IPS-NIHi7 (cell line): ENCODE measurements at regions not wholly inside any gene's neighbourhood (a gene's known extent, or its start where the extent isn't known, plus 50 kb on each side); places are given as distances from the start of the nearest gene placed in this dataset.
A peak's percentile ranks its signal among the peaks of the same experiment; 100 is the strongest.

Experiments
- DNase-seq: peaks from one replicate; pipeline ENCODE4 v3.0.0; 2012; ENCODE audit warnings: mixed read lengths; ENCODE audit errors: extremely low spot score

DNA sequence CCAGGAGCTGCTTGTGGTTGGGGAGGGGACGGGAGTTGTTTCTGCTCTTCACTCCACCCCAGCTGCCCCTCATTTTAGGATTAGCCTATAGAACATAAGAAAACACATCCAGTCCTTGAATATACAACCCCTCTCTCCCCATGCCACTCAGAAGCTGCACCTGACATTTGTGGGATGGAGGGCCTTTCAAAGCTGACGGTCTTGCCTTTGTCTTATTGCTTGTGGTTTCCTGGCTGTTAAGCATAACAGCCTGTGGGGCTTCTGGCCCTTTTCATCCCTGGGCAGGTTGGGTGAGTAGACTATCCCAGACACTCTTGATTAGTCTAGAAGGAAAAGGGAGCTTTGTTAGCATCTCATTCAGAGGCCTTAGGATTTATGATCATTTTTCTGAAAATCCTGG is 407.6 kb upstream of the BOD1L1 start:
- DNase-seq: no peak

DNA sequence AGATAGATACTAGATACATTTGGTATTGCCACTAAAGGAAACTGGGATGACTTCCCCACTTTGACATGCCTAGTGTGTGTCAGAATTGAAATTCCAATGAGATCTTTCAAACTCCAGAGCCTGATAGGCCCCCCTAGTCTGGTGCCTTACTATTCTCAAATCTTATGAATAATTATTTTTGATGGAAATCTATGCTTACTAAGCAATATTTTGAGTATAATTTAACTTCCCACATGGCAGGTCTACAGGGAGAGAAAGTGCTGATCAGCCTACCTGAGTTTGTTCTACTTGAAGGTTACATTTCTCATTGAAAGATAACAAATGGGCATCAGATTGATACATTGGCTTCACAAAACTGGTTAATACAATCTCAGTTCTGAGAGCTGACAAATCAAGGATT is 415.7 kb upstream of the BOD1L1 start:
- DNase-seq: no peak

DNA sequence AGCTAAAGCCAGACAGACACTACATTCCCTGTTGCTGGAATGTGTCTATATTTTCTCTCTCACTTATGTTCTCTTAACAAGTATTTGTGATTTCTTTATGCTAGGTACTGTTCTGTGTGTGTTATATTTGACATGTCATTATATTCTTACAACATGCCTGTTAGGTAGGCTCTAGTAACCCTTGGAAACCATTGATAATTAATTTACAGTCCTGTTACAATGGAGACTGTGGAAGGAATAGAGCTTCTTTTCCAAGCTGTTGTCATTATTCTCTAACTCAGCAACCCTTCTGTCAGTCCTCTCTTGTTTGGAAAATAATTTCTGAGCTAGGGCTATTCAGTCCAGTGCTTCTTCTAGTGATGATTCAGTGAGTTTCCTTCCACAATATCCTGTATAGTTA is 419.1 kb upstream of the BOD1L1 start:
- no peak for DNase-seq

DNA sequence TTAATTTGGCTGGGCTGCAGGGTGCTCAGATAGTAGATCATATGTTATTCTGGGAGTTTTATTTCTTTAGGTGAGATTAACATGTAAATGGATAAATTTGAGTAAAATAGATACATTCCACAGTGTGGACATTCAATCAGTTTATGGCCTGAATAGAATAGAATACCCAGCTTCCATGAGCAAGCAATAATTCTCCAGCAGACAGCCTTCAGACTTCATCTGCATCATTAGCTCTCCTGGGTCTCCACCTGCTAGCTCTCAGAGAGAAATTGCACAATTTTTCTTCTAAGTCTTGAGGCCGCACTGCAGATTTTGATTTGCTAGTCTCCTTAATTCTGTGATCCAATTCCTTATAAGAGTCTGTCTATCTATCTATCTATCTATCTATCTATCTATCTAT is 420.3 kb upstream of the BOD1L1 start:
- no peak for DNase-seq

DNA sequence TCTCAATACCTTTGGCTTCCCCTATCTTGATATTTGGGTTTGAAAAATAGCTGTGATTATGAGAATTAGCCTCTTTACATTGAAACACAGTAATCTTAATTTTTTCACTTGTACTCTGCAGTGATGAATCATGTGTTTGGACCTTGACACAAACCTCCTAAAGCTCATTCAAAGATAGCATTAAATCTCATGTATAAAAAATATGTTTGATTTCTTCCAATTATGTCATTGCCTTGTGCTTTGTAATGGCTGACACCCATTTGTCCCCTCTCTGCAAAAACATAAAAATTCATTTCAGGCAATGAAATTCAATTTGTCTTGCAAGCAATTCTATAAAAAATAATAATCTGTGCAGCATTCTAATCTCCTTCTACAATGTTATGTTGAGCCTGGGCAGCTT is 422.4 kb upstream of the BOD1L1 start:
- DNase-seq: no peak

DNA sequence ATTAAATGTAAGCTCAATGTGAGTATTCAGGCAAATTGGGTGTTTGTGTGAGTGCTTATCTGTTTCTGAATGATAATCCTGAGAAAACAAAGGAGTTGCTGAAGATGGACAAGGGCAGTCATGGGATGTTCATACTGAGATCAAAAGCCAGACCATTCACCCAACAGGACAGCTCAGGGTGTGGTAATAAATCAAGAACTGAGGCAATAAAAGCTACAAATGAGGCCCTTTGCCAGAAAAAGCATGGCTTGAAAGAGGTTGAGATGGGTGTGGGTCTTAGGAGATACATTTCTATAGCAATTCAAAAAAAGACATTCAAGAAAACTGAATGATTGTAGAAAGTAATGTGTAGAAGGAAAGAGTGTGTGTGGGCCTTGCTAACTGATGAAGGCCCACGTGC is 425.8 kb upstream of the BOD1L1 start:
- DNase-seq: no peak

DNA sequence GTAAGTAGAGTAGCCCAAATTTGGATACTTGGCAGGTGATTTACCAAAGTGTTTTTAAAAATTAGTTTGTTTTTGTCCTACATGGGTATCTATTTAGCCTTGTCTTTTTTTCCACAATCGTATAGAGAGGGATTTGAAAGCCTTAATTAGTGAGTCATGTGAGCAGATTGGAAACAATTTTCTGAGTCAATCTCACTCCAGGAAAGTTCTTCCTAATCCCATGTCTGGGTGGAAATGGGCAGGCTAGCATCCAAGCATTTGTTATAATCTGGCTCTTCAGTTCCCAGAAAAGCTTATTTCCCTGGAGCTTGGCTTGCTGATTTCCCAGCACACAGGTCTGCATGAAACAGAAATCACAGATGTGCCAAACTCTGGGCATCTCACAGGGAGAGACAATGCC is 426.9 kb upstream of the BOD1L1 start:
- DNase-seq: no peak

DNA sequence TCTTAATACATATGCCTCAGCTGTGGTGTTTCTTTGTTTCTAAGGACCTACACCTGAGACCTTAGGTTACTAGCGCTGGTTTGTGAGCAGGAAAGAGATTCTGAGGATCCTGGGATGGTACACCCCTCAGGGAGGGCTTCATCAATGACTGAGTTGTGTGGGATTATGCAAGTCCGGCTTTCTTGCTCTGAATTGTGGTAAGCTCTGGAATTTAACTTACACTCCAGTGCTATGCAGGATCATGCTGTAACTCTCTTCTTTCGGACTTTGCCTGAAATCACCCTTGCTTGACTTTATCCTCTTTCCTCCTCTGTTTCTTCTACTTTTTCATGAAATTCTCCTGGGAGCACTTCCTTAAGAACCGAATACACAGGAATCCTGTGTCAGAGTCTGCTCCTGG is 431.5 kb upstream of the BOD1L1 start:
- DNase-seq: no peak

DNA sequence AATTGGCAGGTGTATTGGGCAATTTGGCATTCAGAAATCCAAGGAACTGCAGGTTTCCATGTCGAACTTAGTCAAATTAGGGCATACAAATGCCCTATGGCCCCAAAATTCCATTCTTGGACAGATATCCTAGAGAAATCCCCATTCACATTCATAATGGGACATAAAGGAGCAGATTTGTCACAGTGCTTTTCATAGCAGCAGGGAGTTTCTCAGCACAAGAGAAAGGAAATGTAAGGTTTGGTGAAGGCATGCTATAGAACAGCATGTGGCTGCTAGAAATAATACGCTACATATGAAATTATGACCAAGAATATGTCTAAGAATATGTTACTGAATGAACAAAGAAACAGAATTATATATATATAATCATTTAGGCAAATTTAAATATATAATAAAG is 437.5 kb upstream of the BOD1L1 start:
- no peak for DNase-seq

DNA sequence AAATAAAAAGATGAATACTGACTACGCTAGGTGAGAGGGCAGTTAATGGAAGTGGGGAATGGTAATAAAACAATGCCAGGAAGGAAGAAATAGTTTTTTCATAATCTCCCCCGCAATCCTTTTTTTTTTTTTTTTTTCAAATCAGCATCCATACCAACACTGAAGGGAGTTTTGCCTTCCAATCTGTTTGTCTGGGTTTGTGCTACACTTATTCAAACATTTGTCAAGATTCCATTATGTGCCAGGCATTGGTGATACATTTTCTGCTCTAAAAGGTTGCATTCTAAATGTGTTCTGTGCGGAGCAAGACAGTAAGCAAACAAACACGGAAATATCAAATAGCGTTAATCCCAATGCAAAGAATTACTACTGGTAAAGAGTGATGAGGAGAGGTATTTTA is 437.9 kb upstream of the BOD1L1 start:
- no peak for DNase-seq

DNA sequence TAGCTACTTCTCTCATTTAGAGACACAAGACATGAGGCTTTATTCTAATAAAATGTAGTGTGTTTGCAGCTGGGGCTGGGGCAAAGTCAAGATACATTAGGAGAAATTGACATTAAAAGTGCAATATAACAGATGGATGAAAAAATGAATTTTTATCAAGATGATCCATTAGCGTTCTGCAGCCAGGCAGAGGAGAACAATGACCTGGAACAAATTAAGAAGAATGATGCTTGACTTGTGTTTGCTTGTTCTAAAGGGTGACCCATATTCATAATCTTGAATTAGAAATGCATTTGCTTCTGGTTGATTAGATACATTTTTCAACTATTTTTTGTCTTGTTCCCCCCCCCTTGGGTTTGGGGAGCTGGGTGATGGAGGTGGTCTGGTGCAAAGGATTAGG is 439.5 kb upstream of the BOD1L1 start:
- DNase-seq: no peak

DNA sequence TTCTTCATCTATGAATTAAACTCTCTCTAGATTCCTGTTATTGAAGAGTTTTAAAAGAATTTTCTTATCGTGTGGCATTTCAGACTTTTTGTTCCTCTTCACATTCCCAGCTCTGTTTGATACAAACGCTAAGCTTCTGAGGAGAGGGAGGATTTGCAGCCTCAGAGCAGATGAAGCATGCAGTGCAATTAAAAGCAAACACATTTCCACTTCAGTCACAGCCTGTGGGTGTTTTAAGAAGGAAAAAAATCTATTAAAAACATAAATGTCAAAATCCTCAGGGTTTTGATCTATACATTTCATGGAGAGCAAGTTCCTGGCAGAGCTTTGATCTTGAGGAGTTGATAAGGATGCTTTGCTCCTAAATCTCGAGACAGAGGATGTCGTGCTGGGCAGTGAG is 442.4 kb upstream of the BOD1L1 start:
- no peak for DNase-seq

DNA sequence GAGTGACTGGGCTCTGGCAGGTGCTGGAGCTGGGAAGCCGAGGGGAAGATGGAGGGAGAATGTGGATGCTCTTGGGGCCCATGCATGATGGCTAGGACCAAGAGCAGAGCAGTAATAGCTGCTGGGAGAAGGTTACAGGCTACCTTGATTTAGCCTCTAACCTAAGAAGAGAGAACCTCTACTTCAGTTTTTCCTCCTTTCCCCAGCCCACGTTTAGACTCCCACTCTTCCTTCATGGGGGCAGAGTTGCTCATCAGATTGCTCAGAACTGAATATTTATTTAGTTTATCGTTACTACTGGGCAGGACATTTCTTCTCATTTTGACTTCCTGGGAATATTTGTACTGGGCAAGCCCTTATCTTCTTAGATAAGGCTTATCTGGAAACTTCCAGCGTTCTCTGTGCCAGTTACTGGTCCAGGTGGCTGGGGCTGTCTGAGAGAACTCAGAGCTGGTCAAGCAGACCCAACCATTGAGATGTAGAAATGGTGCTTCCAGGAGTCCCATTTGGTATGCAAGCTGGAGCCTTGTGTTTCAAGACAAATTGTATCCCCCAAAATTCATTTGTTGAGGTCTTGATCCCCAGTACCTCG is 442.9 kb upstream of the BOD1L1 start:
- no peak for DNase-seq

DNA sequence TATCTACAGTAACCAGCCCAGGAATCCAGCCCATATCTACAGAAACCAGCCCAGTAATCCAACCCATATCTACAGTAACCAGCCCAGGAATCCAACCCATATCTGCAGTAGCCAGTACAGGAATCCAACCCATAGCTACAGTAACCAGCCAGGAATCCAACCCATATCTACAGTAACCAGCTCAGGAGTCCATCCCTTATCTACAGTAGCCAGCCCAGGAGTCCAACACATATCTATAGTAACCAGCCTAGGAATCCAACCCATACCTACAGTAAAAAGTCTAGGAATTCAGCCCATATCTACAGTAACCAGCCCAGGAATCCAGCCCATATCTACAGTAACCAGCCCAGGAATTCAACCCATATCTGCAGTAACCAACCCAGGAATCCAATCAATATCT is 445.0 kb upstream of the BOD1L1 start:
- DNase-seq: no peak

DNA sequence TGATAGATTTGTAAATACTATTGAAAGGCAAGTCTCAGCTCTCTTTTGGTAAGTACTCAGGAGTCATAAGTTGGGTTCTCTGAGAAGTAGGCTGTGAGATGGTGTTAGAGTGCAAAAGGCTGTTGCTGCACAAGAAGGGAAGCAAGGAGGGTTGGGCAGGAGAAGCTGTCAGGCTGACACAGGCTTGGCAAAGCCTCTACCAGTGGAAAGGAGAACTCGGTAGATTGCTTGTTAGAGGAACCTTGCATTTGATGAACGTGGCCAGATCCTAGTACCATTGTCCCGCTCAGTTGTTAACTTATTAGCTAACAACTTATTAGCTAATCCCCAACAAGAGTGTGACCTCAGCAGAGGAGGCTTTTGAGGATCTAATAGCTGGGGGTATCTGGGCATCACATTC is 449.3 kb upstream of the BOD1L1 start:
- no peak for DNase-seq

DNA sequence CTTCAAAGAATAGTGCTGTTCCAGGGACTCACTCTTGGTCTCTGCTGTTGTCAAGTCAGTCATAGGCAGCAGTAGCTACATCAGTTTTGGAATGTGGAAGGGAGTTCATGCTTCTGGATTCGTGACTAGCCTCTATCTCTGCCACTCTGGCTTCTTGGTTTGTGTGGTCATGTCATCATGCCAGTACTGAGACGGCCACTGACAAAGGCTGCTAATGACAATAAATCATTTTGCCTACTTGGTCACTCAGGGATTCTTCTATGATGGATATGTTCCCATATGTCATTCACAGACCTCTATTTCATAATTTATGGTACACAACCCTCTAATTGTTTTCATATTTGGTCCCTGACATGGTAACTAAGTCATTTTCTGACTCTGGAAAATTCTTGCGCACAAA is 450.8 kb upstream of the BOD1L1 start:
- DNase-seq: no peak

DNA sequence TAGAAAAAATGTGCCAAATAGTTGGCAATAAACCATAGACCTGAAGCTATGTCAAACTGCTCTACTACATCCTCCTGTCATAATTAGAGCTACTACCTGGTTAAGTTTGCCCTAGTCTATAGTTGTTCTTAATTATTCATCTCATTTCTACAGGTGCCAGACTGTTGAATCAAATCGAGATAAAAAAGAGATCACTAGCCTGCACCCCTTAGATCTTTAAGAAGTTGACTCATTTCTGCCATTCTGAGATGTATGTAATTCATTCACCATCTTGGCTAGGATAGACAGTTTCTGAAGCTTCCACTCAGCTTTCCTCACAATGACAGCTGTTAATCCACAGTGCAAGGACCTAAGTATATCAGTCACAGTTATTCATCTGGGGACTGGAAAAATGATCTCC is 452.1 kb upstream of the BOD1L1 start:
- DNase-seq: no peak

DNA sequence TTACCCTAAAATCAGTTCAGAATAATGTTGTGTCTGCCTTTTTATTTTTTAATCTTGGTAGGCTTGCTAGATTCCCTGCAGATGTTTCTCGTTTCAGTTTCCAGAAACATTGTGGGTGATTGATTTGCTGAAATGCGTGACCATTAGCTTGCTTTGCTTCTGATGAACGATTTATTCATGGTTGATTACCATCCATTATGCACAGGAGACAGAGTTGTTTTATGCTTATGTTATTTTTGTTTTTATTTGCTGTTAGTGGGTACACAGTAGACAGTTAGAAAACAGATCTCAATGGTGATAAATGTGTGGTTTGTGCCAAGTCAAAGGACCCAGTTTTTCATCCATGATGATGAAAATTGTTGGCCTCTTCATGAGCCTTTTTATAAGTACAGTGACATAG is 455.6 kb upstream of the BOD1L1 start:
- DNase-seq: no peak

DNA sequence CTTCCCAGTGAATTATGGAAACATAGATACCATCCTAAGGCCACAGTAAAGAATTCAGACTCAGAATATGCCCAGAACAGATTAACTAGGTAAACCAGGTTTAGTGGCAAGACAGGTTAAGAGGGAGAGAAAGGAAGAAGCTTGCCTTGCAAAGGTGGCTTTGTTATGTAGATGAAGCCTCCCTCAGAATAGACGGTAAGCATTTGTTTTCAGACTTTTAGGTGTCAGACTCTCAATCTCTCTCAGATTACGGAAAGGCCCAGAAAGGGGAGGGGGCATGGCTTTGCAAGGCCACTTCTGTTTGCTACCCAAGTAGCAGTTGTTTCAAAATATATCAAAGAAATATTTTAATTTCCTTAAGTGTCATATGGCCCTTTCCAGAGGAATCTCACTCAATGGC is 457.1 kb upstream of the BOD1L1 start:
- peak; percentile 36 for DNase-seq

DNA sequence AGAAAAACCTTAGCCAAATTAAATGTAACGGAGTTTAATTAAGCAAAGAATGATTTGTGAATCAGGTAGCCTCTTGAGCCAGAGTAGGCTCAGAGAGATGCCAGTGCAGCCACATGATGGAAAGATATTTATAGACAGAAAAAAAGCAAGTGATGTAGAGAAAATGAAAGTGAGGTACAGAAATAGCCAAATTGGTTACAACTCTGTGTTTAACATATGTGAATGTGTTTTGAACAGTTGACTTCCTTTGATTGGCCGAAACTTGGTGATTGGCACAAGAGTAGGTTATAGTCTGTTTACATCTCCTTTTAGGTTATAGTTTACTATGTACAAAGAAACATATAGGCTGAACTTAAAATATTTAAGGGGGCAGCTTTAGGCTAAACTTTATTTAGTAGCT is 459.9 kb upstream of the BOD1L1 start:
- DNase-seq: no peak

DNA sequence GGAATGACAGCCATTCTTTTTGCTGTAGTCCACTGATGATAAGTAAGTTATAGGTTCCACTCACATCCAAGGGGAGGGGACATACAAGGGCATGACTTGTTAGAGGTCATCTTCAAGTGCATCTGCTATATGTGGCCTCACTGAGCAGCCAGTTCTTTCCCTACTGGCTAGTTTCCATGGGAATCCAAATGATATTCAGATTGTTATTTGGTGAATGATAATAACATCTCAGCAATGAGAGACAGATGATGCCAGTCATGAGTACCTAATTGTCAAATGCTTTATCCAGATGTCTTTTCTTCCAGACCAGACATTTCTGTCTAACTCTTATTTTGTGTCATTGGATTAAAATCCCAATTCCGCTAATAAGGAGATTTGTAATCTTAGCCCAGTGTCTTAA is 460.4 kb upstream of the BOD1L1 start:
- DNase-seq: no peak

DNA sequence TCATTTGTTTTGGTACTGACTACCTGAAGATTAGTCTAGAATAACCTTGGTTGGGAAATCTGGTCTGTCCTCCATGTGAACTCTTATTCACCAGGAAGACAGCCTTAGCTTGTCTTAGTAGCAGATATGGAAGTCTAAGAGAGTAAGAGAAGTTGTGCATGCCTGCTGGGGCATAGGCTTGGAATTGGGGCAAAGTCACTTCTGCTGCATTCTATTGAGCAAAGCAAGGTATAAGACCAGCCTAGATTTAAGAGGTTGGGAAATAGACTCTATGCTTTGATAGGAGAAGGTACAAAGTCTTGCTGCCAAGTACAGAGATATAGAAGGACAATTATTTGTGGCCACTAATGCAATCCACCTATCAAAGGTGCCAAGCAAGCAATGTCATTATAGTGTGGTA is 464.0 kb upstream of the BOD1L1 start:
- no peak for DNase-seq

DNA sequence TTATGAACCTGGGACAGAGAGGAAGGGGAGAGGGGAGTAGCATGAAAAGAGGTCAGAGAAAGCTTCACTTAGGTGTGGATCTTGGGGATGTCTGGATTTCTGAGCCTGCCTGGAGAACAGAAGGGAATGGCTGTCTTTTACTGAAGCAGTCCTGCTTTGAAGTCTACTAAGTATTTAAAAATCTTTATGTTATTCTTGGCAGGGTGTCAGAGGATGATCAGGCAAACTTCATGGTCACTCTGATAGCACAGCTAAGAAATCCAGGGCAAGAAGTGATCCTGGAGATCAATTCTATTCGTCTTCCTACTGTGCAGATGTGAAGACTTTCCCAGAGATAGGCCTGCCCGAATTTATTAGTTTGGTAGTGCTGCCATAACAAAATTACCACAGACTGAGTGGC is 464.4 kb upstream of the BOD1L1 start:
- no peak for DNase-seq

DNA sequence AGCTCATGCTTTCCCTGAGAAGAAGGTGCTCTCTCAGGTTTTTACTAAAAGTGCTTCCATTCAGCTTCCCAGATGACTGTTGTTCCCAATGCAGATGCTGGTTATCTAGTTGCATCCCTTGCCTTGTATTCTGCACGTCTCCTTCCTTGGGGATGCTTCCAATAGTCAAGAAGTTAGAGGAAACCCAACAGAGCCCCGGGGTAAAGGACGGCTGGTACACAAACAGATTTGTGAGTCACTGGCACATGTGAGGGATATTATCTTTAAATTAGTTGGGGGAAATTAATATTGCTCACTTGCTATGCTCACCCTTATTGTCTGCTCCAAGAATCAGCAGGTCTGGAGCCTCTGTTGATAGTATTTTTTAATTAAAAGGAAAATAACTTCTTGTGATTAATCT is 465.2 kb upstream of the BOD1L1 start:
- no peak for DNase-seq

DNA sequence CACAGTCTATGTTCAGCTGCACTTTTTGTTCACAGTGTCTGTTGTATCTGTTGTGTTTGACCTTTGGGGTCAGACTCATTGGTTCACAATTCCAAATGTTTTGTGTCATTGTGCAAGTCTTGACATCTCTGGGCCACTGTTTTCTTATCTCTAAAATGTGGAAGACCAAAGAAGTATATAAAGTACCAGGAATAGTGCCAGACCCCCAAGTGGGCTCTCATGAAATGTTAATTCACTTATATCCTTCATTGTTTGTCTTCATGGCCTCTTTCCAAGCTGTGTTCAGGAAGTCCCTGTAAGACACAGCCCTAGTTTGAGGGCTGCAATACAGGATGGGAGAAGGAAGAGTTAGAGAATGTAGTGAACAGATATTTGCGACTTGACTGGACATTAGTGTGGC is 468.3 kb upstream of the BOD1L1 start:
- no peak for DNase-seq
